NT2/D1 (cell line): ENCODE measurements at regions not wholly inside any gene's neighbourhood (a gene's known extent, or its start where the extent isn't known, plus 50 kb on each side); places are given as distances from the start of the nearest gene placed in this dataset.
"Not testable (repeated sequence)": the region's sequence is repeated elsewhere in the genome, so short reads cannot be mapped to it uniquely, and the experiment has no call there.

Experiments used
- DNase-seq: peaks from one replicate; pipeline ENCODE4 v3.0.0-alpha.2; 2011; ENCODE audit warnings: low read depth, low spot score
- H3K27me3 ChIP-seq: 2 replicates; pipeline ENCODE4 v1.6.0; 2011; ENCODE audit warnings: mild to moderate bottlenecking; ENCODE audit not compliant: insufficient read length, insufficient read depth
- H3K36me3 ChIP-seq: 2 replicates; pipeline ENCODE4 v1.6.1; 2011; ENCODE audit warnings: mild to moderate bottlenecking, low read length, mixed read lengths; ENCODE audit not compliant: insufficient read depth, insufficient read length
- H3K4me1 ChIP-seq: 2 replicates; pipeline ENCODE4 v1.5.1; 2011; ENCODE audit not compliant: insufficient read depth, insufficient read length
- H3K4me3 ChIP-seq: 2 replicates; pipeline ENCODE4 v1.5.1; 2011; ENCODE audit warnings: low read depth; ENCODE audit not compliant: insufficient read length
- H3K9ac ChIP-seq: 2 replicates; pipeline ENCODE4 v1.6.0; 2011; ENCODE audit warnings: low read depth; ENCODE audit not compliant: insufficient read length
- H3K9me3 ChIP-seq: 2 replicates; pipeline ENCODE4 v1.5.1; 2011; ENCODE audit warnings: mild to moderate bottlenecking, low read length; ENCODE audit not compliant: insufficient read depth

DNA sequence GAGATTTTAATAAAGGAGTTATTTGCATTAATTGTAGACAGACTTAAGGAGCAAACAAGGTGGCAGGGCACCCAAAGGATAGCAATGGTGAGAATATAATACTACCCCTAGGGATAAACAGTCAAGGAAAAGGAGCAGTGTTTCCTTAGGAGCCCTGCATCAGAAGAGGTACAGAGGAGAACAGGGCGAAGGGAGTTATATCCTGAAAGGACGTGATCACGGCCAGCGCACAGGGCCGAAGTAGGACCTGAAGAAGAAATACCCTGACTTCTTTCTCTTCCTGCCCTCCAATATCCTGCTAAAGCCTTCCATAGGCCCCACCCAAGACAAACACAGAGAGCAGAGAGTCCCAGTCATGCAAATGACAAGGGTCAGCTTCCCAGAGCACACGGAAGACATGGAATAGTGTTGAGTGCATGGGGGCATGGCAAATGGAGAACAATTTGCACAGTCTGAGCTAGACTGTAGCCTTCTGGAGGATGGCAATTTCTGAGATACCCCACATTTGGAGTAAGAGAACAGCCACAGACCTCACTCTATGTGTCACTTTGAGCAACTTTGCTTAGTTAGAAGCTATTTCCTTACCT is 188.2 kb downstream of the ZNF92 start:
- H3K36me3 ChIP-seq, H3K4me1 ChIP-seq, H3K4me3 ChIP-seq, H3K9ac ChIP-seq, DNase-seq, H3K27me3 ChIP-seq, H3K9me3 ChIP-seq: not testable (repeated sequence)

DNA sequence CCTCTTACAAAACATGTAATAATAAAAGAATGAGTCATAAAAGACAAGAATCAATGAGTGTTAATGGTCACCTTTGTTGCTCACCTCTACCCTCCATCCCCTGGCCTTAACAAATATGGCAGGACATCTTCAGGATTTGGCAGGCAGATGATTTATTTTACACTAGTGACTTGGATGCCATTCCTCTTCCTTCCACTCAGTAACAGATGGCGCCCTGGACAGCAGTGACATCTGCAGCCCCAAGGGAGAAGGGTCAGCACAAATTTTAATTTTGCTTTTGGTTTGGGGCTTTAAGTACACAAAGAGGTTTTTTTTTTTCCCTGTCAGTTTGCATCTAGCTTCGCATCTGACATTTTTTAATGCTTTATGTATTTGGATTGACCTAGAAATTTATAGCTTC is 188.9 kb downstream of the ZNF92 start:
- H3K36me3 ChIP-seq, DNase-seq, H3K4me1 ChIP-seq, H3K27me3 ChIP-seq, H3K9ac ChIP-seq, H3K9me3 ChIP-seq, H3K4me3 ChIP-seq: not testable (repeated sequence)

- not testable (repeated sequence) for H3K4me1 ChIP-seq, H3K9ac ChIP-seq, H3K9me3 ChIP-seq, DNase-seq, H3K4me3 ChIP-seq, H3K27me3 ChIP-seq, H3K36me3 ChIP-seq
Measured at GRCh38 chr7:65563333-65563732, 189.7 kb downstream of the ZNF92 start.

GRCh38 chr7:65568226-65568625 is 194.6 kb downstream of the ZNF92 start:
- H3K36me3 ChIP-seq, H3K4me1 ChIP-seq, H3K4me3 ChIP-seq, H3K27me3 ChIP-seq, H3K9ac ChIP-seq, DNase-seq, H3K9me3 ChIP-seq: not testable (repeated sequence)

GRCh38 chr7:65570990-65571389 is 197.3 kb downstream of the ZNF92 start:
- not testable (repeated sequence) for H3K4me1 ChIP-seq, H3K9ac ChIP-seq, H3K36me3 ChIP-seq, H3K27me3 ChIP-seq, H3K4me3 ChIP-seq, H3K9me3 ChIP-seq, DNase-seq

DNA sequence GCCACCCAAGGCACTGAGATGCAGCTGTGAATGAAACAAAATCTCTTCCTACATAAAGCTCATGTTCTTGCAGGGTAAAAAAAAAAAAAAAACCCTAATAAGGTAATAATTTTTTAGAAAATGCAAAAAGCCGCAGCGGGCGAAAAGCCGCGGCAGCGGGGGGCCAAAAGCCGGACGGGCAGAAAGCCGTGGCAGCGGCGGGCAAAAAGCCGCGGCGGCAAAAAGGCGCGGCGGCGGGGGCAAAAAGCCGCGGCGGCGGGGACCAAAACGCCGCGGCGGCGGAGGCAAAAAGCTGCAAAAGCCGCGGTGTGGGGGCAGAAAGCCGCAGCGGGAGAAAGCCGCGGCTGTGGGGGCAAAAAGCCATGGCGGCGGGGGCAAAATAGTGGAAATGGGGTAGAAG is 198.9 kb downstream of the ZNF92 start:
- not testable (repeated sequence) for H3K9me3 ChIP-seq, H3K36me3 ChIP-seq, DNase-seq, H3K4me3 ChIP-seq, H3K9ac ChIP-seq, H3K4me1 ChIP-seq, H3K27me3 ChIP-seq

DNA sequence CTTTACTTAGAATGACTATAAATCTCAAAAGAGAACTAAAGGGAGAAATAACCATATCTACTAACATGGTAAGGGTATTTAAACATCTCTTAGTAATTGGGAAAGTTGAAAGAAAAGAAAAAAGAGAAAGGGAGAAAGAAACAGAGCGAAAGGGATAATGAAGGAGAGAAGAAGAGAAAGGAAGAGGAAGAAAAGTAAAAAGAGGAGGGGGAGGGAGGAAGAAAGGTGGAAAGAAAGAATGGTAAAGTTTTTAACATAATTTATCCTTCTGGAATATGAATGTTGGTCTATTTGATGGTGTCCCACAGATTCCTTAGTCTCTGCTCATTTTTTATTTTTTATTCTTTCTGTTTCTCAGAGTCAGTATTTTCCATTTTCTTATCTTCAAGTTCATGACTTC is 202.7 kb downstream of the ZNF92 start:
- not testable (repeated sequence) for H3K27me3 ChIP-seq, H3K9ac ChIP-seq, H3K4me3 ChIP-seq, H3K9me3 ChIP-seq, H3K4me1 ChIP-seq, DNase-seq, H3K36me3 ChIP-seq

DNA sequence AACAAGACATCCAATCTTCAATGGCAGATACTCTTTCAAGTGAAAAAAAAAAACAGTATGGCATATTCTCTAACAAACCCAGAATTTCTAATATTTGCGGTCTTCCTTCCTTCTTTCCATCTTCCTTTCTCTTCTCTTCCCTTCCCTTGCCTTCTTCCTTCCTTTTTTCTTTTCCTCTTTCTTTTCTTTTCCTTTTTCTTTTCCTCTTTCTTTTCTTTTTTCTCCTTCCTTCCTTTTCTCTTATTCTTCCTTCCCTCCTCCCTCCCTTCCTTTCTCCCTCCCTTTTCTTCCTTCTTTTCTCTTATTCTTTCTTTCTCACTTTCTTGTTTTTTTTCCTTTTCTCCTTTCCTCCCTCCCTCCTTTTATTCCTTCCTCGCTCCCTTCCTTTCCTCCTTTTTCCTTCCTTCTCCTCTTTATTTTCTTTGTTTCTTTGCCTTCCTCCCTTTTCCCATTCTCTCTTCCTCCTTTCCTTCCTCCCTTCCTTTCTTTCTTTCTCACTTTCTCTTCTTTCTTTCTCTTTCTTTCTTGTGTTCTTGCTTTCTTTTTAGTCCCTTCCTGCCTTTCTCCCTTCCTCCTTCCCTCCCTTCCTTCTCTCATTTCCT is 209.0 kb downstream of the ZNF92 start:
- H3K4me3 ChIP-seq, H3K9ac ChIP-seq, H3K27me3 ChIP-seq, H3K4me1 ChIP-seq, H3K36me3 ChIP-seq, H3K9me3 ChIP-seq, DNase-seq: not testable (repeated sequence)

DNA sequence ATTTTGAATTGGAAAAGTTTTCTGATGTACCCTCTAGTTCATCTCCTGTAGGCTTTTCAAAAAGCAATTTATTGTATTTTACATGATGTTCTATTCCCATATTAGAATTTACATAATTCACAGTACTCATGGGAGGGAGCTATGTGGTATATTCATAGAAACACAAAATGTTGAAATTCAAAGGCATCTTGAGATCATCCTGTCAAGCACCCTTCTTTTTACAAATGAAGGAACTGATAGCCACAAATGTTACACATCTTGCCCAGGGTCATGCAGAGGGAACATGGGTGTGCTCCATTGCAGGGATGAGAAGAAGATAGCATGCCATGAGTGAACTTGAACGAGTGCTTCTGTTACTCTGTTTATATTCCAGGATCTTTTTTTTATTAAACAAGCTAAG is 228.8 kb downstream of the ZNF92 start:
- not testable (repeated sequence) for DNase-seq, H3K9ac ChIP-seq, H3K4me1 ChIP-seq, H3K9me3 ChIP-seq, H3K27me3 ChIP-seq, H3K36me3 ChIP-seq, H3K4me3 ChIP-seq
